ENCODE measurements at regions not wholly inside any gene's neighbourhood (a gene's known extent, or its start where the extent isn't known, plus 50 kb on each side); places are given as distances from the start of the nearest gene placed in this dataset.
A peak's percentile ranks its signal among the peaks of the same experiment; 100 is the strongest.

- peaks cover 0 to 7% (median 2%) of the 10 kb centered on the region in 4 donors for H3K4me1 ChIP-seq
- no peak for TF ChIP-seq POLR2A (IDR thresholded peaks at IDR 0.05)
- TF ChIP-seq CTCF (IDR thresholded peaks at IDR 0.05): no peak
- whole genome bisulfite sequencing, 5 donors: 82 to 87% (median 83%) methylated on average over 15 to 20 of the region's 20 CpGs
- H3K9me3 ChIP-seq: no peaks in the 10 kb centered on the region
- H3K36me3 ChIP-seq: no peaks in the 10 kb centered on the region
- no peak overlapping the region for H3K27ac ChIP-seq
- intact Hi-C loops (cut with DNase I; ENCODE audit: low total_unique reads): no loop called here
- no peak overlapping the region for H3K4me3 ChIP-seq
- DNase-seq: no peak
- H3K27me3 ChIP-seq: no peaks in the 10 kb centered on the region
Observed at GRCh38 chr17:77847221-77848085, 111.0 kb upstream of the TNRC6C start.

- H3K27me3 ChIP-seq: peaks cover 0 to 8% (median 0%) of the 10 kb centered on the region in 3 donors
- H3K4me1 ChIP-seq: no peaks in the 10 kb centered on the region
- H3K36me3 ChIP-seq: no peaks in the 10 kb centered on the region
- 81 to 84% (median 82%) methylated on average over 12 of the region's 12 CpGs for WGBS, 5 donors
- H3K9me3 ChIP-seq: no peaks in the 10 kb centered on the region
- H3K27ac ChIP-seq: no peak overlapping the region
- intact Hi-C loops (cut with DNase I; ENCODE audit: low total_unique reads): no loop called here
- no peak for TF ChIP-seq POLR2A (IDR thresholded peaks at IDR 0.05)
- no peak for TF ChIP-seq EP300 (IDR thresholded peaks at IDR 0.05)
- TF ChIP-seq POLR2AphosphoS5 (IDR thresholded peaks at IDR 0.05): no peak
- TF ChIP-seq CTCF (IDR thresholded peaks at IDR 0.05): no peak
- DNase-seq: peak in 1 of 2 donors; percentile 38
- no peak overlapping the region for H3K4me3 ChIP-seq
Observed at GRCh38 chr17:77848257-77848656, 110.2 kb upstream of the TNRC6C start.

GRCh38 chr17:77849239-77849638 is 109.3 kb upstream of the TNRC6C start:
- Histone ChIP-seq H3K36me3 (no peaks in the 10 kb centered on the region), H3K27ac (no peak overlapping the region), H3K4me1 (no peaks in the 10 kb centered on the region), H3K27me3 (peaks cover 0 to 10% (median 0%) of the 10 kb centered on the region in 3 donors), H3K9me3 (no peaks in the 10 kb centered on the region), H3K4me3 (no peak overlapping the region)
- WGBS, 5 donors: 90 to 95% (median 91%) methylated on average over 6 of the region's 6 CpGs
- TF ChIP-seq POLR2A (IDR thresholded peaks at IDR 0.05) (no peak), EP300 (IDR thresholded peaks at IDR 0.05) (no peak), POLR2AphosphoS5 (IDR thresholded peaks at IDR 0.05) (no peak), CTCF (IDR thresholded peaks at IDR 0.05) (no peak)
- intact Hi-C loops (cut with DNase I; ENCODE audit: low total_unique reads): no loop called here
- DNase-seq: peak in 1 of 2 donors; percentile 40

DNA sequence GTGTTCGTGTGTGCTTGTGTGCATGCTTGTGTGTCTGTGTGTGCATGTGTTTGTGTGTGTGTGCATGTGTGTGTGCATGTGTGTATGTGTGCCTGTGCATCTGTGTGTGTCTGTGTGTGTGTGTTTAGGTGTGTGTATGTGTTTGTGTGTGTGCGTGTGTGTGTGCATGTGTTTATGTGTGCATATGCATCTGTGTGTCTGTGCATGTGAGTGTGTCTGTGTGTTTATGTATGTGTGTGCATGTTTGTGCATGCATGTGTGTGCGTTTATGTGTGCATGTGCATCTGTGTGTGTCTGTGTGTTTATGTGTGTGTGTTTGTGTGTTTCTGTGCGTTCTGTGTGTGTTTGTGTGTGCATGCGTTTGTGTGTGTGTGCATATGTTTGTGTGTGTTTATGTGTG is 106.6 kb upstream of the TNRC6C start:
- peaks cover 0 to 20% (median 3%) of the 10 kb centered on the region in 3 donors for H3K27me3 ChIP-seq
- no peaks in the 10 kb centered on the region for H3K9me3 ChIP-seq
- H3K4me3 ChIP-seq: no peak overlapping the region
- no peaks in the 10 kb centered on the region for H3K36me3 ChIP-seq
- WGBS, 5 donors: 81 to 96% (median 94%) methylated on average over 5 of the region's 5 CpGs
- intact Hi-C loops (cut with DNase I; ENCODE audit: low total_unique reads): no loop called here
- no peaks in the 10 kb centered on the region for H3K4me1 ChIP-seq
- TF ChIP-seq POLR2A (IDR thresholded peaks at IDR 0.05): peak in 1 of 4 donors; percentile 5
- no peak for TF ChIP-seq EP300 (IDR thresholded peaks at IDR 0.05)
- no peak overlapping the region for H3K27ac ChIP-seq
- DNase-seq: no peak

- H3K27ac ChIP-seq: no peak overlapping the region
- no peak for TF ChIP-seq POLR2A (IDR thresholded peaks at IDR 0.05)
- no peak for TF ChIP-seq EP300 (IDR thresholded peaks at IDR 0.05)
- no peak for TF ChIP-seq POLR2AphosphoS5 (IDR thresholded peaks at IDR 0.05)
- TF ChIP-seq CTCF (IDR thresholded peaks at IDR 0.05): no peak
- no peaks in the 10 kb centered on the region for H3K4me1 ChIP-seq
- DNase-seq: no peak
- 83 to 89% (median 88%) methylated on average over 16 of the region's 16 CpGs for WGBS, 5 donors
- no peak overlapping the region for H3K4me3 ChIP-seq
- H3K9me3 ChIP-seq: no peaks in the 10 kb centered on the region
- peaks cover 0 to 24% (median 8%) of the 10 kb centered on the region in 3 donors for H3K27me3 ChIP-seq
- intact Hi-C loops (cut with DNase I; ENCODE audit: low total_unique reads): no loop called here
- no peaks in the 10 kb centered on the region for H3K36me3 ChIP-seq
Observed at GRCh38 chr17:77852731-77853130, 105.8 kb upstream of the TNRC6C start.

All from stomach (tissue), 8 donors.